ENCODE measurements at regions not wholly inside any gene's neighbourhood (a gene's known extent, or its start where the extent isn't known, plus 50 kb on each side); places are given as distances from the start of the nearest gene placed in this dataset.

DNA sequence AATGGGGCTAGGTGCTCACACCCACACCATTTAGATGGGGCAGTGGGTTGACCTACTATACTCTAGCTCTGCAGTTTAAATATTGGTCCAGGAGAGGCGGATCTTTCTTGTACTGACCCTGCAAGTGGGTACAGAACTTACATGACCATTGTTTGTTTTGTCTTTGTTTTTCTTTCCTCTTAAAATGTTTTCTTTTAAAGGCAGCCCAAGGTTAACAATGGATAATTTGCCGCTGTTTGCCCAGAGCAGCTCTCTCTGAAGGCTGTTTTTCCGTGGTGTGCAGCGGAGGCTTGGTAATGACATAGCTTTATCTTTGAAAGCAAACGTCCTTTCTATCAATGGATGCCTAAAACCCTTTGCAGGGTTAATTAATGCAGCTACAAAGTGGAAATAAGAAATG, 133.3 kb upstream of the MEX3C start:
- H3K4me1 ChIP-seq, result no peaks in the 10 kb centered on the region
- no peak overlapping the region for H3K27ac ChIP-seq
- TF ChIP-seq, protein P1, sequence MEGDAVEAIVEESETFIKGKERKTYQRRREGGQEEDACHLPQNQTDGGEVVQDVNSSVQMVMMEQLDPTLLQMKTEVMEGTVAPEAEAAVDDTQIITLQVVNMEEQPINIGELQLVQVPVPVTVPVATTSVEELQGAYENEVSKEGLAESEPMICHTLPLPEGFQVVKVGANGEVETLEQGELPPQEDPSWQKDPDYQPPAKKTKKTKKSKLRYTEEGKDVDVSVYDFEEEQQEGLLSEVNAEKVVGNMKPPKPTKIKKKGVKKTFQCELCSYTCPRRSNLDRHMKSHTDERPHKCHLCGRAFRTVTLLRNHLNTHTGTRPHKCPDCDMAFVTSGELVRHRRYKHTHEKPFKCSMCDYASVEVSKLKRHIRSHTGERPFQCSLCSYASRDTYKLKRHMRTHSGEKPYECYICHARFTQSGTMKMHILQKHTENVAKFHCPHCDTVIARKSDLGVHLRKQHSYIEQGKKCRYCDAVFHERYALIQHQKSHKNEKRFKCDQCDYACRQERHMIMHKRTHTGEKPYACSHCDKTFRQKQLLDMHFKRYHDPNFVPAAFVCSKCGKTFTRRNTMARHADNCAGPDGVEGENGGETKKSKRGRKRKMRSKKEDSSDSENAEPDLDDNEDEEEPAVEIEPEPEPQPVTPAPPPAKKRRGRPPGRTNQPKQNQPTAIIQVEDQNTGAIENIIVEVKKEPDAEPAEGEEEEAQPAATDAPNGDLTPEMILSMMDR (IDR thresholded peaks at IDR 0.05), result no peak

DNA sequence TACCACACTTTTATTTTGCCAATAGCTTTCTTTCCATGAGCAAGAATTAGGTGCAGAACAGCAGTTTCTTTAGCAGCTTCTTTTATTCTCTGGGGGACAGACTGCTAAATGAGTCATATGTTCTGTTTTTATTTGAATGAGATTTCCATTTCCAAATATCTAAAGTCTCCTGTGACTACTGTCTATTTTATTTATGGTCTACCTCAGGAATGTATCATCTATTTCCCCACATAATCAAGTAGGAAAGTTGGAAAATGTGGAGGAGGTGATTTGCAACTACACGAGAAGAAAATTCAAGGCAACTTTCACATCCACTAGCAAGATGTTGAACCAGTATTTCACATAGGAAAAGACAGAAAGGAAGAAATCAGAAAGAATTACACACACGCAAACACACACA, 139.9 kb upstream of the MEX3C start:
- TF ChIP-seq, protein P1 (IDR thresholded peaks at IDR 0.05), result no peak
- no peak overlapping the region for H3K4me3 ChIP-seq
- no peaks in the 10 kb centered on the region for H3K36me3 ChIP-seq
- no peak overlapping the region for H3K27ac ChIP-seq
- no peaks in the 10 kb centered on the region for H3K27me3 ChIP-seq
- DNase-seq (ENCODE audit: low spot score), result no peak
- H3K4me1 ChIP-seq, result no peaks in the 10 kb centered on the region
- peaks cover 0 to 5% of the 10 kb centered on the region in 2 donors for H3K9me3 ChIP-seq

More for the DNA sequence above, 133.3 kb upstream of the MEX3C start:
- Histone ChIP-seq H3K9me3 (no peaks in the 10 kb centered on the region), H3K36me3 (no peaks in the 10 kb centered on the region), H3K4me3 (no peak overlapping the region), H3K27me3 (no peaks in the 10 kb centered on the region)
- DNase-seq (ENCODE audit: low spot score), result no peak

DNA sequence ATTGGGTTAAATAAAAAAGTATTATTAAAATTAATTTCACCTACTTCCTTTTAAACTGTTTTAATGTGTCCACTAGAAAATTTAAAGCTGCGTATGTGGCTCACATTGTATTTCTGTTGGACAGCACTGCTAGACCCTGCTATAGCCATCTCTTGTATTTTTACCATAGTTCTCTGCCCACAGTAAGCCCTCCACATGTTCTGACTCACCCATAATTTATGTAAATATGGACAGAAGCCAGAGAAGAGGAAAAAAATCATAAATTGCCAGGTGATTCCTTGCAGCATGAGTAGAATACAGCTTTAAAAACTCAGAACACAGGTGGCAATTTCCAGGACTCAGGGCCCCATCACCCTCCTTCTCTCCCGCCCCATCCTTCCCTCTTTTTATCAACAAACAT, 142.4 kb upstream of the MEX3C start:
- Histone ChIP-seq H3K4me1 (no peaks in the 10 kb centered on the region), H3K36me3 (no peaks in the 10 kb centered on the region), H3K27me3 (no peaks in the 10 kb centered on the region), H3K4me3 (no peak overlapping the region), H3K9me3 (peaks cover 0 to 9% of the 10 kb centered on the region in 2 donors), H3K27ac (no peak overlapping the region)
- no peak for DNase-seq (ENCODE audit: low spot score)
- TF ChIP-seq, protein P1 (IDR thresholded peaks at IDR 0.05), result no peak

DNA sequence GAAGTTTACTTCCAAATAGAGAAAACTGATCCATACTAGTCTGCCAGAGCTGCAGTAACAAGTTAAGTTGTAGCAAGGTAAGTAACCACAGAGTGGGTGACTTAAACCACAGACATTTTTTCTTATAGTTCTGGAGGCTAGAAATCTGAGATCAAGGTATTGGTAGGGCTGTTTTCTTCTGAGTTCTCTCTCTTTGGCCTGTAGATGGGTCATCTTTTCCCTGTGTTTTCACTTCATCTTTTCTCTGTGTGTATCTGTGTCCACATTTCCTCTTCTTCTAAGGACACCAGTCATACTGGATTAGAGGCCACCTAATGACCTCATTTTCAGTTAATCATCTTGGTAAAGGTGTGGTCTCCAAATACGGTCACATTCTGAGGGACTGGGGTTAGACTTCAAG, 142.9 kb upstream of the MEX3C start:
- no peaks in the 10 kb centered on the region for H3K4me1 ChIP-seq
- DNase-seq (ENCODE audit: low spot score), result no peak
- no peaks in the 10 kb centered on the region for H3K36me3 ChIP-seq
- no peak overlapping the region for H3K27ac ChIP-seq
- TF ChIP-seq, protein P1 (IDR thresholded peaks at IDR 0.05), result no peak
- H3K4me3 ChIP-seq, result no peak overlapping the region
- H3K27me3 ChIP-seq, result no peaks in the 10 kb centered on the region
- H3K9me3 ChIP-seq, result peaks cover 0 to 9% of the 10 kb centered on the region in 2 donors

DNA sequence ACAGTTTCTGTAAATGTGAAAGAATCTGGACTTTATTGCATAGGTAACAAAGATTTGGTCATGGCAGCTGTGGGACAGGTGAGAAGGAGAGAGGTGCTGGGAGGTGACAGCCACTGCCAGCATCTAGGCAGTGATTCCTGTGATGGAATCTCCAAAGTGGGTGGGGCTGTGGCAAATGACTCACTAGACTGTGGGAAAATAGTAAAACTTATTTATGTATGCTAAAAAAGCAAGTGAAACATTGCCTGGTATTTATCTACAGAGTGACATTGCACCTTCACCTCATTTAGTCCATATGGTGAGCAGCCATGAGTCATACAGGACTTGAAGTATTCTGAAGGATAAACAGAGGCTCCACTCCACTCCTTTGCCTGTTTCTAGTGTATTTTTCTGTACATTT, 145.3 kb upstream of the MEX3C start:
- H3K4me3 ChIP-seq, result no peak overlapping the region
- DNase-seq (ENCODE audit: low spot score), result no peak
- no peaks in the 10 kb centered on the region for H3K36me3 ChIP-seq
- H3K4me1 ChIP-seq, result no peaks in the 10 kb centered on the region
- H3K27ac ChIP-seq, result no peak overlapping the region
- H3K9me3 ChIP-seq, result peaks cover 0 to 4% of the 10 kb centered on the region in 2 donors
- TF ChIP-seq, protein P1 (IDR thresholded peaks at IDR 0.05), result no peak
- H3K27me3 ChIP-seq, result no peaks in the 10 kb centered on the region

DNA sequence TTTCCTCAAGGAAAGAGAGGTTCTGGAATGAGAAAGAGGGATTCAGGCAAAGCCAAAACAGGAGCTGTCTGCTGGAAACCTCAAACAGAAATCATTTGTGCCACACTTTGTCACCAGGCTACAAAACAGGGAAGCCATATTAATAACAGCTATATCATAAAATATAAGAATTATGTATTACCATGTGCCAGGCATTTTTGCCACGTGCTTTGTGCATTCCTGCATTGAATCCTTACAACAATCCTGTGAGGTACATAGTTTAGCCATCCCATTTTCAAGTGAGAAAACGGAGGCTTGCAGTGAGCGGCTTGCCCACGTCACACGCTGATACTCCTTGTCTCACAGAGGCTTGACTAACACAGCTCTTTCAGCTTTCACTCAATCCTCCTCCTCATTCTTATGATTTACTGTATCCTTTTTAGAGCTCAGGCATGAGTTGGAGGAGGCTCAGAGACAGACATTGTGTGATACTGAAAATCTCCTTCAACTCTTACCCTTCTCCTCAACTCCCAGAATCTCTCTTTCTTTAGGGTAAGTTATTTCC, 148.4 kb upstream of the MEX3C start:
- Histone ChIP-seq H3K27me3 (no peaks in the 10 kb centered on the region), H3K4me3 (no peak overlapping the region), H3K4me1 (no peaks in the 10 kb centered on the region), H3K27ac (no peak overlapping the region), H3K9me3 (peaks cover 0 to 4% of the 10 kb centered on the region in 2 donors), H3K36me3 (no peaks in the 10 kb centered on the region)
- DNase-seq (ENCODE audit: low spot score), result no peak
- TF ChIP-seq, protein P1 (IDR thresholded peaks at IDR 0.05), result no peak
